ENCODE measurements at regions not wholly inside any gene's neighbourhood (a gene's known extent, or its start where the extent isn't known, plus 50 kb on each side); places are given as distances from the start of the nearest gene placed in this dataset.

GRCh38 chr2:221285148-221285547 is 287.0 kb downstream of the EPHA4 start:
- TF ChIP-seq ZNF350 (tag by site-specific recombination; IDR thresholded peaks at IDR 0.05), result no peak
- TF ChIP-seq ZBTB26 (tag by site-specific recombination; optimal IDR thresholded peaks at IDR 0.05), result no peak
- TF ChIP-seq HOXA7 (CRISPR knock-in tag; IDR thresholded peaks at IDR 0.05; ENCODE audit: borderline replicate concordance), result no peak
- no peak for TF ChIP-seq CTCF (tag by site-specific recombination; IDR thresholded peaks at IDR 0.05)
